NCI-H2081 treated with DMSO at 0.1 percent for 48 hours (cell line): ENCODE measurements at regions not wholly inside any gene's neighbourhood (a gene's known extent, or its start where the extent isn't known, plus 50 kb on each side); places are given as distances from the start of the nearest gene placed in this dataset.

ENCODE experiments used
- DNase-seq: peaks from one replicate; lab custom pipeline; 2025; lab: John Stamatoyannopoulos, UW

DNA sequence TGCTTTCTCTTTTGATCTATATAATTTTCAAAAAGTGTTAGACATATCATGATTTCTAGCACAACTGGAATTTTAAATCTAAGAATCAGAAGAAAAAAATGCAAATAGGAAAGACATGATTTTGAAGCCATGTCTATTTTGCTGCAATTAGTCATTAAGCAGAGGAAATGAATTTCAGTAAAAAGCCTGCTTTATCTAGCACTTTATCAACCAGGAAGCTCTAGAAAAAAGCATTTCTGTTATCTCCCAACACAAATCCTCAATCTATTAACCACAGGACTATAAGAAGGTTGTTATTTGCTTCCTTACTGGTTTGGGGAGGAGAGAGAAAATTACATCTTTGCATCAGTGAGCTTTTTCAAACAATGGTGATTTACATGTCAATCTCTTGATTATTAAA lies 716.7 kb downstream of the DIAPH3 start:
- no peak for DNase-seq

DNA sequence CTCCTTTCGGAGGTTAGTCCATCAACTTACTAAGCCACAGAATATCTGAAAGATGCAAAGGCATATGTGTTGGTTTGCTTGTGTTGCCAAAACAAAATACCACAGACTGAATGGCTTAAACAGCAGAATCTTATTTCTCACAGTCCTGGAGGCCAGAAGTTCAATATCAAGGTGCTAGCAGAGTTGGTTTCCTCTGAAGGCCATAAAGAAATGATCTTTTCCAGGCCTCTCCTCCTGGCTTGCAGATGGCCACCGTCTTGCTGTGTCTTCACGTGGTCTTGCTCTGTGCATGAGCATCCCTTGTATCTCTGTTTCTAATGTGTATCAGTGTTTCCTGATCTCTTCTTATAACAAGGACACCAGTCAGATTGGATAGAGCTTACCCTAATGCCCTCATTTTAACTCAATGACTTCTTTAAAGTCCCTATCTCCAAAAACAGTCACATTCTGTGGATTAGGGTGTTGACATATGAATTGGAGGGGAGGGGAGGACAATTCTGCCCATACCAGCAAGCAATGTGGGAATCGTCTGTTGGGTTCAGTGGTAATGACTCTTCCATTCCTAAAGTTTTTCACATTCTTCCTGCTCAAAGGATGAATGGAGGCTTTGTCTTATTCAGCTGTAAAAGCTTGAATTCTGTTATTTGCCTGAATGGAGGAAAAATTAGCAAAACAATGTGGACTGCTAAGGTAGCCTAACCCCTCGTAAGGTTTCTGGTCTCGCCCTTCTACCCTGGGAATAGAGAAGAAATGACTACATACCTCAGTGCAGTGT lies 715.7 kb downstream of the DIAPH3 start:
- no peak for DNase-seq

DNA sequence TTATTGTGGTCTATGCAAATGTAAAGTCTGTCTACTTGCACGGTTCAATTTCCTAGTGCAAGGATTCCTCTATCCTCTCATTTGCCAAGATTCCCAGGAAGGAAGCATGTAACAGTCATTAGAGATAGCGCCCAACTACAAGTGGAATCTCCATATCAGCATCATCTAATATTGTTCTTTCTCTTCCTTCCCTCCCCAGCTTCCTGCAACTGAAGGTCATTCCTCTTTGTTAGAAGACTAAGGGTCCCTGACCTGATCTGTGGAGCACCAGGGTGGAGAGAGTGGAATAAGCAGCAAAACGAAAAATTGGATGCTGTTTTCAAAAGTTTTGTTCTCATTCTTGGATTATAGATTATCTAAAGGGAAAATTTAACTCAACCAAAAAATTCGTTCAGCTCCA lies 714.0 kb downstream of the DIAPH3 start:
- no peak for DNase-seq

DNA sequence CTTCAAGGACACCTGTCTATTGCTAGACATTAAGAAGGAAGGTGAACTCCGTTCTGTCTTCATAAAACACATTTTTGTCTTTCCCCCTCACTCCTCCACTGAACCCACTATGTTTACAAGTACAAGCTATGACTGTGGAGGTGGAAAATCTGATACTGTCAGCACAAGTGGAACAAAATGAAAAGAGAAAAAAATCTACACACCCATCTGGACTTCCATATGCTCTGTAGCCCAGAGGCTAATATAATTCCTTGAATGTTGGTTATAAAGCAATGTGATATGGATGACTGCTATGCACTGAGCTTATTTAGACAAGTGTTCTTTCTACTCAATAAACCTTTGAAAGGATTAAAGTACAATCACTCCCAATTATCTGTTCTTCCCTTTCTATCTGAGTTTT lies 713.5 kb downstream of the DIAPH3 start:
- no peak for DNase-seq

DNA sequence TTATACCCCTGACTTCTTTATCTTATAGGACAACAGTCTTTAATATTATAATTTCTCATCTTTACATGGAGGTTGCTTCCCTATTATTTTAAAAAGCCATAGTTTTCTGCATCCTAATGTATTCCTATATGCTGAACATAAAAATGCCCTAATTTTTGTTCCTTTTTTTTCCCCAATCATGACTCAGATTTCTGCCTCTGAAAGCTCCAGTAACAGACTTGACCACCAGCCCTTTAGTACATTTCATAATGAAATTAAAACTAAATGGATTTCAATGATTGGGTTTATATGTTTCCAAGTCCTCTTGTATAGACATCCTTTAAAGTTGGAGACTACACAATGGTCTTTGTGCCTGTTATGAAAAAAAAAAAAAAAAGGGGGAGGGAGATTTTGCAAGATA lies 712.5 kb downstream of the DIAPH3 start:
- no peak for DNase-seq

DNA sequence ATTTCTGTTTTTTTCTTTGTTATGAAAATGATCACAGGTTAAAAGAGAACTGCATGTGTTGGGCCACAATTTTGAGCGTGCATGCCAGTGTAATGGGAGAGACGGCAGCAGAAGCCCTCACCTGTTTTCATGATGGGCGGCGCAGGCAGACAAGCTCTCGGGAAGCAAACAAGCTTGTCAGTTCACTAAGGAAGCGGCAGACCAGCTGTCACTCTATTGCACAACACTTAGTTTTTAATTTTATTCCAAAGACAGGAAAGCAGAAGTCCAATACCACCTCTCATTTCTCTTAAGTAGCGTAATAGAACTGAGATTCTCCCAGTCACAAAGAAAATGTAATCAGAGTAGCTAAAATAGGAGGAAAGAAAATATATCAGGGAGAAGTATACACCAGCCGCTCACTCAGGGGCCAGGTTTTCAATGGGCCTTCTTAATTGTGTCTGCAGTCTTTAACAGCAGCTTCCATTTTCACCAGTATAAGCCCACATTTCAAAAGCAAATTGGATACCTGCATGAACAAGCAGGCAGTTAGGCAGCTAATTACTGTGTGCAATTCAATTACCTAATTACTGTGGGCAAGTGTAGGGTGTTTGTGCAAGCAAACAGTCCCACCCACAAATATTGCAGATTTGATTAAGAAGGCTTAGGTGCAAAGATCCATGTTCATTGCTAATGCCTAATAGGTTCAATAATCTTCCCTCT lies 711.4 kb downstream of the DIAPH3 start:
- DNase-seq = peak; percentile 28

DNA sequence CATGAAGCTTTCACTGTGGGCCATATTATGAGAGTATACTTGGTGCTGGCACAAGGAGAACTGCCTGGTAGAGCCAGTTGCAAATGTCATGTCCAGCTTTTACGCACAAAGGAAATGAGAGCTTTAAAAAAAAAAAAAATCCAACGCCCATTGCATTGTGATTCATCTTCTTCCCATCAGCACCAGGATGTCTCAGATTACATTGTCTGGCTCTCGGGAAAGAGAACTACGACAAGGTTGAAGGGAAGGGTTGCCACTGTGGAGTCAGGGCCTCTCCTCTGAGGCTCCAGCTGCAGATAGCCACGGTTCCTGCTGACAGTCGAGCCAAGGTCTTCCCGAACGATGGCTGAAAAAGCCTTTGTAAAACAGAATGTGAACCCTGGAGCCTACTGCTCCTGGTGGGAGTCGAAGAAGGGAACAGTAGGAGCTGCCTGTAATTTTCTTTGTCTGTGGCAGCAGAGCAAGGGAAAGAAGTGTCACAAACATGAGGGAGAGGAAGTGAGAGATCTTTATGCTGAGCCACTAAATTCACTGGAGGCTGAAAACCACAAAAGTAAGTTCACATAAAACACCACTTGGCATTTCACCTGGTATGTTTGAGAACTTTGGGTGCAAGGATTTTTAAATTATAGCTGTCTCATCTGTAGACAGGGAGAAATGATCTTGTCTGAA lies 704.7 kb downstream of the DIAPH3 start:
- DNase-seq = no peak

DNA sequence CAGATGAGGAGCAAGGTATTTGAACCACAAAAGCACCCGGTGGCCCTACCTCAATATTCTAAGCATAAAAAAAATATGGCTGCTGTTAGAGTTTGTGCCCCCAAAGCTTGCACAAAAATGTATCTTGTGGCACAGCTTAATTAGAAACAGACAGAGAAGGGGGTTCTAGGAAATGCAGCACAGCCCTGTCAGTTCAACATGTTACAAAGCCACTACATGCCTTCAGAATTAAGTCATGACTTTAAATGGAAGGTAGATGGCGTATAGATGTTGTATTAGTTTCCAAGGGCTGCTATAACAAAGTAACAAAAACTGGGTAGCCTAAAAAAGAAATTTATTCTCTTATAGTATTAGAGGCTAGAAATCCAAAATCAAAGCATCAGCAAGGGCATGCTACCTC lies 703.8 kb downstream of the DIAPH3 start:
- no peak for DNase-seq

DNA sequence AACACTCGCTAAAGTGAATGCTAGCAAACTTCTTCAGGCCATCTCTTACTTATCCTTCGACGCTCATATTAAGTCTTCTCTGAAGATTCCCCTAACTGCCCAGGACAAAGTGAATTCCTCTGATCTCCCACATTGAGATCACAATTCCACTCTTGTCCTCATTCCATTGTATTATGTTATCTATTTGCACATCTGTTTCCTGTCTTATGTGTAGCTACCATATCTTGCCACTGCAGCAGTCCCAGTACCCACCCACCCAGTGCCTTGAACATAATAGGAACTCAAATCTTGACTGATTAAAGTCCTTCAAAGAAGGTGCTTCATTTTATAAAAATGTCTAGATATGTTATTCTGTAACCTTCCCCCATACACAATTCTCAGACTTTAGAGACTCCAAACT lies 702.3 kb downstream of the DIAPH3 start:
- no peak for DNase-seq

DNA sequence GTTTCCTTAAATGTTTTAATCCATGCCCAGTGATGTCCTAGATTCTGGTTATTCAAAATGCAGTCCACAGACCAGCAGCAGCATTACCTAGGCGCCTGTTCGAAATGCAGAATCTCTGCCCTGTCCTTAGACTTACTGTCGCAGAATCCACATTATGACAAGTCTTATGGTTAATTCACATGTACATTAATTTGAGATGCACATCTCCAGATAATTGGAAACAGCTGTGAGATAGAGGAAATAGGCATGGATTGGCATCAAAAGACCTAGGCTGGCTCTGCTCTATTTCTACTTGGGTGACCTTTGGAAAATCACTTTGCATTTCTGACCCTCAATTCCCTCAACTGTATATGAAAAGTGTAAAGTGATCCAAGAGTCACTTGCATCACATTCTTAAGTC lies 700.7 kb downstream of the DIAPH3 start:
- no peak for DNase-seq

DNA sequence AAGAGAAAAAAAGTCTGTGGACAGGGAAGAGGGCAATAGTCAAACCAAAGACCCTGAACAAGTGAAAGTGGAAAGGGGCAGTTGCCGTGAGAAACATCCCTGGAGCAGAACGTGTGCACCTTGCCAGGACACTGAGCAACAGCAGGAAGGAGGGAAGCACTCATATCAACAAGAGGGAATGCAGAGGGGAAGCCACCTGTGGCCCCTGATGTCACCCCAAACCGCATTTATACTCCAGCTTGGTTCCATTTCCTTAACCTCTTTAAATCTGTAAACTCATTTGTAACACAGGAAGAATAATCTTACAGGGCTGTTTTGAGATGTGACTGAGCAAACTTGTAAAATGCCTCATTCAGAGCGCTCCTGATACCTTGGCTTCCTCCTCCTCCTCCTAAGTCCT lies 698.8 kb downstream of the DIAPH3 start:
- DNase-seq = no peak

DNA sequence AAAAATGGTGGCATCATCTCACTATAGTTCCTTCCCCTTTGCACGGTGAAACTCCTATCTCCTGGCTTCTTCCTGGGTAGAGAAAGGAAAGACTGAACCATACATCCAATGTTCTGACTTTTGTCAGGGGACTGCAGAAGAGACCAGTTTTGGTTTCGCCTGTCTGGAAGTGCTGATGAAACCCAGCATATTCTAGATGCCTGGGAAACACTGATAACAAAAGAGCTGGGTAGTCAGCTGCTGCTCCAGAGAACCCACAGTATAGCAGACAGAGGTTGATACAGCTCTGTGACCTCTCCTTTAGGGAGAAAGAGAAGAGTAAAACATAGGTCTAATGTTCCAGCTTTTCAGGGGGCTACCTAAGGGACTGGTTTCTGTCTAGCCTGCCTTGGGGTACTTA lies 695.3 kb downstream of the DIAPH3 start:
- DNase-seq = no peak

DNA sequence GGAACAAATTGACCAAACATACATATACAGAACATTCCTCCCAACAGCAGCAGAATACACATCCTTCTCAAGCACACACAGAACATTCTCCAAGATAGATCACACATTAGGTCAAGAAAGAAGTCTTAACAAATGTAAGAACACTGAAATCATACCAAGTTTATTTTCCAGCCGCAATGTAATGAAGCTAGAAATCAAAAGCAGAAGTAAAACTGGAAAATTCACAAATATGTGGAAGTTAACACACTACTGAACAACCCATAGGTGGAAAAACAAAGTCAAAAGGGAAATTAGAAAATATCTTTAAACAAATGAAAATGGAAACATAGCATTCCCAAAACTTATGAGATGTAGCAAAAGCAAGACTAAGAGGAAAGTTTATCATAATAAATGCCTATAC lies 692.6 kb downstream of the DIAPH3 start:
- no peak for DNase-seq

DNA sequence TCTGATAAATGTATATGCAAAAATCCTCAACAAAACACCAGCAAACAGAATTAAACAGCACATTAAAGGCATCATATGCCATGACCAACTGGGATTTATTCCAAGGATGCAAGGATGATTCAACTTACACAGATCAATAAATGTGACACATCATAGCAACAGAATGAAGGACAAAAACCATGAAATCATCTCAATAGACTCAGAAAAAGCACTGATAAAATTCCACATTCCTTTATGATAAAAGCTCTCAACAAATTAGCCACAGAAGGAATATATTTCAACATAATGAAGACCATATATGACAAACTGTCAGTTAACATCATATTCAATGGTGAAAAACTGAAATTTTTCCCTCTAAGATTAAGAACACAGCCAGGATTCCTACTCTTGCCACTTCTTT lies 691.6 kb downstream of the DIAPH3 start:
- no peak for DNase-seq

DNA sequence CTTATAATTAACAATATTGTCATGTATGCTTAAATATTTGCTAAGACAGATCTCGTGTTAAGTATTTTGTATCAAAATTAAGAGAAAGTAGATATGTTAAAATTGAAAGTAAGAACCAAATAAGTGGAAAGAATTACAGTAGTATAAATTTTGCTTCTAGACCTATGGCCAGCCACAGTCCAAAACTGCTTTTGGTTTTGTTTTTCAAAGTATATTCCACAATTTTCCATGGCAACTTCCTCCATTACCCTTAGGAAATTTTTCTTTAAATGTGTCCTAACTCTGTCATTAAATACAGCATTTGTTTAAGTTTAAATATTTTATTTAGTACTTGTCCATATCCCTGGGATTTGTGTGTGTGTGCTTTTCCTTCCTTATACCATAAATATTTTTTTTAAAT lies 689.0 kb downstream of the DIAPH3 start:
- no peak for DNase-seq

DNA sequence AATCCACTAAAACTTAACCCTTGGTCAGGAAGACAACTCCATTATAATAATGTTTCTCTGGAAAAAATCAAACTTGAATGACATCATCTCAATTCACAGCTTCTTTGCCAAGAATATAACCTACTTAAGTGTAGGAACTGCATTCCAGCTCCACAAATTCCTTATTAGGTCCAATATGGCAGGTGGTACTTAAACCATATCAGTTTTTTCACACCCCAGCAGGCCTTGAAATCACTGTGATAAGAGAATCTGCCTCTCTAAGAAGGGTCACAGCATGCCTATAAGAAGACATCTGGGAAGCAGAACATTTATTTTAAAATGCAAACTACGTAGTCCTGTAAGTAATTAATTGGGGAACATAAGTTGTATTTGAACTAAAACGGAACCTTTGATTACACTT lies 687.8 kb downstream of the DIAPH3 start:
- no peak for DNase-seq

DNA sequence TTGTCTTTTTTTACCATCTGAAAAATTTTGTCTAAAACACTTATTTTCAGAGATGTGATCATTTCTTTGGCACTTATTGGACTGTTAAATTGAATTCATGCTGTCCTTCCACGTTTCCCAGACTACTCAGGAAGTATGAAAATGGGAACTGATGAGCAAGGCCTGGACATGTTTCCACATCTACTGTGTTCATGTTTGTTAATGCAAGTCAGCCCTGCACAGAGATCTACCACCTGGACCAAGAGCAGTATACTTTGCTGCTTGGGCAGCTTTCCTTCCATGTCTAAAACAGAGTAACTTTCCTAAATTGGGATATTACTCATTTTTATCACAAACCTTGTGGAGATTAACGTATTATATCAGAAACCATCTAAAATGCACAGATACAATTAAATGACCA lies 687.4 kb downstream of the DIAPH3 start:
- no peak for DNase-seq

DNA sequence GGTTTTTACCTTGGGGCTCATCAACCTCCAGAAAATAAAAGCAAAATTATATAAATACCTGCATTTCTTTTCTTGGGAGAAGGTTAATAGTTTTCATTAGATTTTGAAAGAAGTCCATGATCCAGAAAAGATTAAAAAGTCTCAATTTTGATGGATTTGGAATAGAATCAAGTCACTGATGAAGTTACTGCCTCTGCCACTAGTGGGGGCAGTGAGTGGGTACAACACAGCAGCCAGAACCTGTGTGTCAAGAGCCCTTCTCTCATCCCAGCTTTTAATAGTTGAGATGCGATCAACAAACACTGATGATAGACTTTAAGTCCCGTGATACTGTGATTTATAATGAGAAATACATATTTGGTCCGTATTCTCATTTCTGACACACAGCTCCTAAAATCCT lies 686.7 kb downstream of the DIAPH3 start:
- no peak for DNase-seq

DNA sequence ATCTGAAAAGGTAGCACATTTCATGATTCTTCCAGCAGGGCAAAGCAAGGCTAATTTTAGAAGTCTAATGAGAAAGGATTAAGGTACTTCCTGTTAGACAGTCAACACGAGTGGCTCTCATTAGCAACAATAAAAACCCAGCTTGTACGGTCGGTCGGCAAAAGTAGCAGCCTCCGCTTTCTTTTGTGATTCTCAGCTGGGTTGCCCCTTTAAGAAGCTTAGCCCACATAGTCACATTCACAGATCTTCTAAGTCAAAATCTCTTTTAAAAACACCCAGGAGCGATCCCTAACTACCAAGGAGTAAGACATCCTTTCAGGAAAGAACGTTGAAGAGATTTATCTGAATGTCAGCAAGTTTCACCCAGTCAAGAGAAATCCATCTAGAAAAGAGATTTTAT lies 684.8 kb downstream of the DIAPH3 start:
- peak; percentile 8 for DNase-seq

DNA sequence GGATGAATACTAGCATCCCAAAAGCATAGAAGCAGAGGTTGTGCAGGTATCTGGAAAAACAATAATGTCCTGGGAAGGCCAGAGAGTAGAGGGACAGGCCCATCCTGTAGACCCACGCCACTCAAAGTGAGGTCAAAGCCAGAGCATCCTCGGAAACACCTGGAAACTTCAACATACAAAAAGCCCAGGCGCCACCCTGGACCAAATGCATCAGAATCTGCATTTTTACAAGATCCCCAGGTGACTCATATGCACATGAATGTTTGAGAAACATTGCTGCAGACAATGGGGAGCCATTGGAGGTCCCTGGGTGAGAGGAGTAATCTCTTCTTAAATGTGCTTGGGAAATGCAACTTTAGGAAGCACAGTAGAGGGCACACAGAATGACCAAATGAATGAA lies 684.1 kb downstream of the DIAPH3 start:
- DNase-seq = no peak

DNA sequence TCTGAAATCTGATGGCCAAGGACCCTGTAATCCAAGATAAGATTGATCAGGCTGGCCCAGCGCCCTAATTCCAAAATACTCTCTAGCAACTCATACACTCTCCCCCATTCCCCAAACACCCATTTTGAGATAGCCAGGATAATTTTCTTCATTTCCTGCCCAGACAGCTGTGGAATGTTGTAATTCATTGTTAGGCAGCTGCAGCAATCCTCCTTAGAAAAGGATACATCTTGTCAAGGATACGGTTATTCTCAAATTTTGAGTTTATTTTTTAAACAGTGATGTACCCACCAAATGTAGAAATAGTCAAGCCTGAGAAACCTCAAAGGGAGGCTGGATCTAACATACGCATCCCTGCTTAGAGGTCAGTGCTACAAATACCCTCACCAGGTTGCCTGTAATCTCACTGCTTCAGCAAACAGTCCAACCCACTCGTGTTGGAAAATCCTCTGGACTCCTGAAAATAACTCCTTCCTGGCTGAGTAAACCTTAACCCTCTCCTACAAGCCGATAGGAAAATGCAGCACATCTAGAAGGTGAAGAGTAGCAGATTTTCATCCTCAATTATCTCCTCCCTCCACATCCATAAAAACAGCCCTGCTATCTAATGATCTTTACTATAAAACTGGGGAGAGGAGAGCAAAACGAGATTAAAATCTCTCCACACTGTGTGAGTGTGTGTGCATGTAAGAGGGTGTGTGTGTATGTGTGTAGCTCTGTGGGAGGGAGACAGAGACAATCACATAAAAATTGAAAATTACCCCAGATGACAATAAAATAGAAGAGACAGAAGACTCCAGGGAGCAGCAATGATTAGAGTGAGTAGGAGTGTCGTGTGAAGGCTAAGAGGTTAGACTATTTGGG lies 683.1 kb downstream of the DIAPH3 start:
- DNase-seq = no peak

DNA sequence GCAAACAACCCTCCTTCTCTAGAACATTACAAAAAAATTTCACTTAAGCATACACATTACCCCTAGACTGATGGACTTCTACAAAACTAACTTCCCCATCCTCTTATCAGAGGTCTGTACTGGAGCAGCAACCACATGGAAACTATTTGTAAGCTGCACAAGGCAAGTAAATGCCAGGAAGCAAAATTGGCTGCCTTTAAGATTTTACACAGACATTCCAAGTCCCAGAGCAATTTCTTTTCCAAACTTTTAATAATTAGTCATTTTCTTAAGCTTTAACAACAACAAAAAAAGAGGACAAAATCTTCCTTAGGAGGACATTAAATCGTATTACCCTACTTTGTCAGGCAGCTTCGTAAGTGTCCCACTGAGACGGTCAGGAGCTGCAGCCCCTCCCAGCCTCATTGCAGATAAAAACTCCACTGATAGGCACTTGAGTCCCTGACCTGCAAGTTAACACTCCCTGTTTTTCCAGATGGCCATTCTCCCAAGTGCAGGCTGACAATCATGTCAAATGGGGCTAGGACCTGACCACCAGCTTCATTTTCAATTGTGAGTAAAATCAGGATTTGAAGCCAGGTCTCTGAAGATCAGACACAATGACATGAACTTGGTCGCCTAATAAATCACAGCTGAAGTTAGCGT lies 680.1 kb downstream of the DIAPH3 start:
- no peak for DNase-seq
